ENCODE measurements at regions not wholly inside any gene's neighbourhood (a gene's known extent, or its start where the extent isn't known, plus 50 kb on each side); places are given as distances from the start of the nearest gene placed in this dataset.

DNA sequence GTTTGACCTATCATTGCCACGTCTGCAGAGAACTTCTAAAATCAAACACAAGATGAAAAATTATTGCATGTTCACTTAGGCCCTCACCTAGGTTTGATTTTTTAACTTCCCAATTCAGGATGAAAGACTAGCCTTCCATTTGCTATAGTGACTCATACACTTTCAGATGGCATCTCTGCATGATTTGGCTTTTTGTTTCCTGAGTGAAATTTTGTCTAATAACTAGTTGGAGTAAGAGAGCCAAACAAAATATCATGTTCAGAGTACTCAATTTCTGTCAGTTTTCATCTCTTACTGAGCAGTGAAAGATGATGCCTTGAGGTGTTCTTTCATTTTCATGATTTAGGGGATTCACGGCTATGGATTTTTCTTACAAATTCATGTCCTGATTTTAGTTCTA lies 122.9 kb downstream of the NSUN3 start:
- no peaks in the 10 kb centered on the region for H3F3A ChIP-seq (replicated peaks; ENCODE audit: low read depth)
- H3K27me3 ChIP-seq (ENCODE audit: insufficient read depth), result no peaks in the 10 kb centered on the region
- Mint-ChIP-seq H3K9me3 (no peaks in the 10 kb centered on the region), H3K4me1 (no peaks in the 10 kb centered on the region), H3K27ac (no peak overlapping the region), H3K36me3 (ENCODE audit: low read depth) (no peaks in the 10 kb centered on the region), H3K27me3 (ENCODE audit: insufficient read depth, low read depth, poor library complexity) (no peaks in the 10 kb centered on the region), H3K4me3 (no peak overlapping the region)
- no peak overlapping the region for H2AFZ ChIP-seq
- no peak overlapping the region for H3K27ac ChIP-seq (ENCODE audit: low read depth)
- TF ChIP-seq NANOG (IDR thresholded peaks at IDR 0.05; ENCODE audit: borderline replicate concordance) (no peak), CREB1 (CRISPR knock-in tag; IDR thresholded peaks at IDR 0.05; ENCODE audit: low read depth) (no peak), EZH2 (IDR thresholded peaks at IDR 0.05; ENCODE audit: low read depth, unreplicated experiment) (no peak), STAT1 (IDR thresholded peaks at IDR 0.05; ENCODE audit: unreplicated experiment) (no peak), POLR2AphosphoS5 (IDR thresholded peaks at IDR 0.05; ENCODE audit: low read depth) (no peak), EZH2phosphoT487 (IDR thresholded peaks at IDR 0.05; ENCODE audit: unreplicated experiment) (no peak), CTCF (conservative IDR thresholded peaks at IDR 0.05; ENCODE audit: low read depth in 2 of 2) (no peak), ETS1 (IDR thresholded peaks at IDR 0.05) (no peak), JUNB (IDR thresholded peaks at IDR 0.05; ENCODE audit: unreplicated experiment) (no peak), ZNF331 (CRISPR knock-in tag; IDR thresholded peaks at IDR 0.05; ENCODE audit: low read depth) (no peak), ZNF114 (CRISPR knock-in tag; IDR thresholded peaks at IDR 0.05) (no peak)
- TF ChIP-seq, protein P1, sequence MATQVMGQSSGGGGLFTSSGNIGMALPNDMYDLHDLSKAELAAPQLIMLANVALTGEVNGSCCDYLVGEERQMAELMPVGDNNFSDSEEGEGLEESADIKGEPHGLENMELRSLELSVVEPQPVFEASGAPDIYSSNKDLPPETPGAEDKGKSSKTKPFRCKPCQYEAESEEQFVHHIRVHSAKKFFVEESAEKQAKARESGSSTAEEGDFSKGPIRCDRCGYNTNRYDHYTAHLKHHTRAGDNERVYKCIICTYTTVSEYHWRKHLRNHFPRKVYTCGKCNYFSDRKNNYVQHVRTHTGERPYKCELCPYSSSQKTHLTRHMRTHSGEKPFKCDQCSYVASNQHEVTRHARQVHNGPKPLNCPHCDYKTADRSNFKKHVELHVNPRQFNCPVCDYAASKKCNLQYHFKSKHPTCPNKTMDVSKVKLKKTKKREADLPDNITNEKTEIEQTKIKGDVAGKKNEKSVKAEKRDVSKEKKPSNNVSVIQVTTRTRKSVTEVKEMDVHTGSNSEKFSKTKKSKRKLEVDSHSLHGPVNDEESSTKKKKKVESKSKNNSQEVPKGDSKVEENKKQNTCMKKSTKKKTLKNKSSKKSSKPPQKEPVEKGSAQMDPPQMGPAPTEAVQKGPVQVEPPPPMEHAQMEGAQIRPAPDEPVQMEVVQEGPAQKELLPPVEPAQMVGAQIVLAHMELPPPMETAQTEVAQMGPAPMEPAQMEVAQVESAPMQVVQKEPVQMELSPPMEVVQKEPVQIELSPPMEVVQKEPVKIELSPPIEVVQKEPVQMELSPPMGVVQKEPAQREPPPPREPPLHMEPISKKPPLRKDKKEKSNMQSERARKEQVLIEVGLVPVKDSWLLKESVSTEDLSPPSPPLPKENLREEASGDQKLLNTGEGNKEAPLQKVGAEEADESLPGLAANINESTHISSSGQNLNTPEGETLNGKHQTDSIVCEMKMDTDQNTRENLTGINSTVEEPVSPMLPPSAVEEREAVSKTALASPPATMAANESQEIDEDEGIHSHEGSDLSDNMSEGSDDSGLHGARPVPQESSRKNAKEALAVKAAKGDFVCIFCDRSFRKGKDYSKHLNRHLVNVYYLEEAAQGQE (IDR thresholded peaks at IDR 0.05; ENCODE audit: unreplicated experiment), result no peak
- TF ChIP-seq, protein P2, sequence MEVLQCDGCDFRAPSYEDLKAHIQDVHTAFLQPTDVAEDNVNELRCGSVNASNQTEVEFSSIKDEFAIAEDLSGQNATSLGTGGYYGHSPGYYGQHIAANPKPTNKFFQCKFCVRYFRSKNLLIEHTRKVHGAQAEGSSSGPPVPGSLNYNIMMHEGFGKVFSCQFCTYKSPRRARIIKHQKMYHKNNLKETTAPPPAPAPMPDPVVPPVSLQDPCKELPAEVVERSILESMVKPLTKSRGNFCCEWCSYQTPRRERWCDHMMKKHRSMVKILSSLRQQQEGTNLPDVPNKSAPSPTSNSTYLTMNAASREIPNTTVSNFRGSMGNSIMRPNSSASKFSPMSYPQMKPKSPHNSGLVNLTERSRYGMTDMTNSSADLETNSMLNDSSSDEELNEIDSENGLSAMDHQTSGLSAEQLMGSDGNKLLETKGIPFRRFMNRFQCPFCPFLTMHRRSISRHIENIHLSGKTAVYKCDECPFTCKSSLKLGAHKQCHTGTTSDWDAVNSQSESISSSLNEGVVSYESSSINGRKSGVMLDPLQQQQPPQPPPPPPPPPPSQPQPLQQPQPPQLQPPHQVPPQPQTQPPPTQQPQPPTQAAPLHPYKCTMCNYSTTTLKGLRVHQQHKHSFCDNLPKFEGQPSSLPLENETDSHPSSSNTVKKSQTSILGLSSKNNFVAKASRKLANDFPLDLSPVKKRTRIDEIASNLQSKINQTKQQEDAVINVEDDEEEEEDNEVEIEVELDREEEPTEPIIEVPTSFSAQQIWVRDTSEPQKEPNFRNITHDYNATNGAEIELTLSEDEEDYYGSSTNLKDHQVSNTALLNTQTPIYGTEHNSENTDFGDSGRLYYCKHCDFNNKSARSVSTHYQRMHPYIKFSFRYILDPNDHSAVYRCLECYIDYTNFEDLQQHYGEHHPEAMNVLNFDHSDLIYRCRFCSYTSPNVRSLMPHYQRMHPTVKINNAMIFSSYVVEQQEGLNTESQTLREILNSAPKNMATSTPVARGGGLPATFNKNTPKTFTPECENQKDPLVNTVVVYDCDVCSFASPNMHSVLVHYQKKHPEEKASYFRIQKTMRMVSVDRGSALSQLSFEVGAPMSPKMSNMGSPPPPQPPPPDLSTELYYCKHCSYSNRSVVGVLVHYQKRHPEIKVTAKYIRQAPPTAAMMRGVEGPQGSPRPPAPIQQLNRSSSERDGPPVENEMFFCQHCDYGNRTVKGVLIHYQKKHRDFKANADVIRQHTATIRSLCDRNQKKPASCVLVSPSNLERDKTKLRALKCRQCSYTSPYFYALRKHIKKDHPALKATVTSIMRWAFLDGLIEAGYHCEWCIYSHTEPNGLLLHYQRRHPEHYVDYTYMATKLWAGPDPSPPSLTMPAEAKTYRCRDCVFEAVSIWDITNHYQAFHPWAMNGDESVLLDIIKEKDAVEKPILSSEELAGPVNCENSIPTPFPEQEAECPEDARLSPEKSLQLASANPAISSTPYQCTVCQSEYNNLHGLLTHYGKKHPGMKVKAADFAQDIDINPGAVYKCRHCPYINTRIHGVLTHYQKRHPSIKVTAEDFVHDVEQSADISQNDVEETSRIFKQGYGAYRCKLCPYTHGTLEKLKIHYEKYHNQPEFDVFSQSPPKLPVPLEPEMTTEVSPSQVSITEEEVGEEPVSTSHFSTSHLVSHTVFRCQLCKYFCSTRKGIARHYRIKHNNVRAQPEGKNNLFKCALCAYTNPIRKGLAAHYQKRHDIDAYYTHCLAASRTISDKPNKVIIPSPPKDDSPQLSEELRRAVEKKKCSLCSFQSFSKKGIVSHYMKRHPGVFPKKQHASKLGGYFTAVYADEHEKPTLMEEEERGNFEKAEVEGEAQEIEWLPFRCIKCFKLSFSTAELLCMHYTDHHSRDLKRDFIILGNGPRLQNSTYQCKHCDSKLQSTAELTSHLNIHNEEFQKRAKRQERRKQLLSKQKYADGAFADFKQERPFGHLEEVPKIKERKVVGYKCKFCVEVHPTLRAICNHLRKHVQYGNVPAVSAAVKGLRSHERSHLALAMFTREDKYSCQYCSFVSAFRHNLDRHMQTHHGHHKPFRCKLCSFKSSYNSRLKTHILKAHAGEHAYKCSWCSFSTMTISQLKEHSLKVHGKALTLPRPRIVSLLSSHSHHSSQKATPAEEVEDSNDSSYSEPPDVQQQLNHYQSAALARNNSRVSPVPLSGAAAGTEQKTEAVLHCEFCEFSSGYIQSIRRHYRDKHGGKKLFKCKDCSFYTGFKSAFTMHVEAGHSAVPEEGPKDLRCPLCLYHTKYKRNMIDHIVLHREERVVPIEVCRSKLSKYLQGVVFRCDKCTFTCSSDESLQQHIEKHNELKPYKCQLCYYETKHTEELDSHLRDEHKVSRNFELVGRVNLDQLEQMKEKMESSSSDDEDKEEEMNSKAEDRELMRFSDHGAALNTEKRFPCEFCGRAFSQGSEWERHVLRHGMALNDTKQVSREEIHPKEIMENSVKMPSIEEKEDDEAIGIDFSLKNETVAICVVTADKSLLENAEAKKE (CRISPR knock-in tag; IDR thresholded peaks at IDR 0.05), result no peak
- DNase-seq (ENCODE audit: low spot score), result no peak
- H3K4me2 ChIP-seq, result no peak overlapping the region
- H3K9me2 ChIP-seq (ENCODE audit: insufficient read depth), result no peaks in the 10 kb centered on the region
- no peak for ATAC-seq
- H3K79me2 ChIP-seq (replicated peaks; ENCODE audit: insufficient read depth), result no peaks in the 10 kb centered on the region
- no peak overlapping the region for H3K4me3 ChIP-seq
- no peaks in the 10 kb centered on the region for H3K36me3 ChIP-seq (ENCODE audit: insufficient read depth)
- H4K20me1 ChIP-seq (replicated peaks; ENCODE audit: insufficient read depth), result no peaks in the 10 kb centered on the region
- H3K4me1 ChIP-seq (ENCODE audit: insufficient read depth), result no peaks in the 10 kb centered on the region

Data from GM23338 (cell line).